Prostate gland (tissue), 2 donors: ENCODE measurements at regions not wholly inside any gene's neighbourhood (a gene's known extent, or its start where the extent isn't known, plus 50 kb on each side); places are given as distances from the start of the nearest gene placed in this dataset.

Experiments used
- DNase-seq: peaks from one replicate; pipeline ENCODE4 v3.0.0-alpha.2; 2019; ENCODE audit warnings: low spot score
- H3K27ac ChIP-seq, 2 donors: fragments of 200-600 bp; sonication (generic); 2 replicates each; pipeline ENCODE4 v1.5.1; 2017 to 2019
- H3K27me3 ChIP-seq: fragments of 200-600 bp; sonication (generic); replicated peaks from 2 replicates; pipeline ENCODE4 v1.5.1; 2019; ENCODE audit not compliant: insufficient read depth
- H3K36me3 ChIP-seq, 2 donors: fragments of 200-600 bp; sonication (generic); 1 replicate in 1 of 2; 2 replicates in 1 of 2; pipeline versions ENCODE4 v1.5.1 to v1.8.1; 2017 to 2019
- H3K4me1 ChIP-seq: fragments of 200-600 bp; sonication (generic); replicated peaks from 2 replicates; pipeline ENCODE4 v1.5.1; 2019
- H3K4me3 ChIP-seq, 2 donors: fragments of 200-600 bp; sonication (generic); 2 replicates each; pipeline ENCODE4 v1.5.1; 2017 to 2019
- H3K9me3 ChIP-seq: fragments of 200-600 bp; sonication (generic); 2 replicates; pipeline ENCODE4 v1.5.1; 2017
- CTCF ChIP-seq, 4 experiments: fragments of 200-600 bp in 2 of 4; fragments of 450-650 bp in 2 of 4; sonication (generic) in 2 of 4; IDR thresholded peaks; 1 replicate in 3 of 4; 2 replicates in 1 of 4; pipeline ENCODE4 v1.5.1; 2016 to 2019; ENCODE audit warnings: antibody characterized with exemption in 4 of 4, mild to moderate bottlenecking in 2 of 4, moderate library complexity in 2 of 4
- POLR2A ChIP-seq: fragments of 450-650 bp; IDR thresholded peaks from one replicate; pipeline ENCODE4 v1.6.1; 2016; ENCODE audit warnings: antibody characterized with exemption, mild to moderate bottlenecking
- POLR2AphosphoS5 ChIP-seq: sonication (generic); formaldehyde crosslinking; IDR thresholded peaks from one replicate; pipeline ENCODE4 v1.6.1; 2017; ENCODE audit warnings: antibody characterized with exemption
- WGBS: methylation state at CpG from one replicate; pipeline ENCODE4 v1.1.5; 2018; 5-methylcytosine and 5-hydroxymethylcytosine counted together
- intact Hi-C: fragments of 100-400 bp; cut with DNase I; formaldehyde crosslinking; loops from one replicate; pipeline ENCODE4 v1.14.2; 2022

GRCh38 chr2:147512206-147512605 is 332.6 kb upstream of the ACVR2A start:
- intact Hi-C loops = no loop called here
- no peaks in the 10 kb centered on the region for H3K36me3 ChIP-seq
- H3K4me1 ChIP-seq = no peaks in the 10 kb centered on the region
- H3K9me3 ChIP-seq = no peaks in the 10 kb centered on the region
- no peak overlapping the region for H3K4me3 ChIP-seq
- WGBS = 62% methylated on average over 5 of the region's 5 CpGs
- H3K27ac ChIP-seq = no peak overlapping the region
- DNase-seq = no peak
- H3K27me3 ChIP-seq = no peaks in the 10 kb centered on the region
- TF ChIP-seq POLR2AphosphoS5 = no peak
- TF ChIP-seq CTCF (IDR thresholded peaks at IDR 0.05) = no peak
- TF ChIP-seq POLR2A = no peak

GRCh38 chr2:147511491-147511948 is 333.3 kb upstream of the ACVR2A start:
- 26% methylated on average over 6 of the region's 6 CpGs for WGBS
- no peaks in the 10 kb centered on the region for H3K4me1 ChIP-seq
- intact Hi-C loops = no loop called here
- H3K27me3 ChIP-seq = no peaks in the 10 kb centered on the region
- no peaks in the 10 kb centered on the region for H3K9me3 ChIP-seq
- DNase-seq = no peak
- H3K36me3 ChIP-seq = no peaks in the 10 kb centered on the region
- no peak overlapping the region for H3K4me3 ChIP-seq
- TF ChIP-seq POLR2A (no peak), POLR2AphosphoS5 (no peak), CTCF (IDR thresholded peaks at IDR 0.05) (no peak)
- no peak overlapping the region for H3K27ac ChIP-seq

- H3K4me3 ChIP-seq = no peak overlapping the region
- DNase-seq = no peak
- no peak overlapping the region for H3K27ac ChIP-seq
- no peaks in the 10 kb centered on the region for H3K27me3 ChIP-seq
- intact Hi-C loops = no loop called here
- TF ChIP-seq POLR2AphosphoS5 (no peak), POLR2A (no peak), CTCF (IDR thresholded peaks at IDR 0.05) (no peak)
- H3K4me1 ChIP-seq = no peaks in the 10 kb centered on the region
- H3K9me3 ChIP-seq = no peaks in the 10 kb centered on the region
- H3K36me3 ChIP-seq = no peaks in the 10 kb centered on the region
Measured at GRCh38 chr2:147509821-147510220, 335.0 kb upstream of the ACVR2A start.

- whole genome bisulfite sequencing = 93% methylated on average over 24 of the region's 27 CpGs
- intact Hi-C loops = no loop called here
- Histone ChIP-seq H3K4me1 (no peaks in the 10 kb centered on the region), H3K27ac (no peak overlapping the region), H3K9me3 (no peaks in the 10 kb centered on the region), H3K27me3 (no peaks in the 10 kb centered on the region), H3K4me3 (no peak overlapping the region), H3K36me3 (no peaks in the 10 kb centered on the region)
- TF ChIP-seq CTCF (IDR thresholded peaks at IDR 0.05) (no peak), POLR2A (no peak), POLR2AphosphoS5 (no peak)
- no peak for DNase-seq
Measured at GRCh38 chr2:147506889-147507288, 337.9 kb upstream of the ACVR2A start.

GRCh38 chr2:147502711-147503290 is 342.0 kb upstream of the ACVR2A start:
- no peak for DNase-seq
- intact Hi-C loops = no loop called here
- no peak for TF ChIP-seq POLR2AphosphoS5
- no peak for TF ChIP-seq CTCF (IDR thresholded peaks at IDR 0.05)
- 78% methylated on average over 3 of the region's 3 CpGs for WGBS
- Histone ChIP-seq H3K27me3 (no peaks in the 10 kb centered on the region), H3K27ac (no peak overlapping the region), H3K9me3 (no peaks in the 10 kb centered on the region), H3K4me3 (no peak overlapping the region), H3K36me3 (no peaks in the 10 kb centered on the region), H3K4me1 (no peaks in the 10 kb centered on the region)
